A673 (cell line): ENCODE measurements at regions not wholly inside any gene's neighbourhood (a gene's known extent, or its start where the extent isn't known, plus 50 kb on each side); places are given as distances from the start of the nearest gene placed in this dataset.
A peak's percentile ranks its signal among the peaks of the same experiment; 100 is the strongest.

Source experiments
- BruUV-seq: library from RNA; stranded (reverse); fragments of 400-500 nt; replicated peaks from 2 replicates; lab custom pipeline; 2021; lab: Mats Ljungman, UMichigan
- CTCF ChIA-PET: fragments of 300-600 bp; sonication (Branson Sonifier 250); formaldehyde crosslinking; loops from one replicate; lab custom pipeline; 2022; ENCODE audit warnings: antibody characterized with exemption; lab: Charles Lee
- POLR2A ChIA-PET: fragments of 300-600 bp; sonication (Branson Sonifier 250); formaldehyde crosslinking; loops from one replicate; lab custom pipeline; 2022; ENCODE audit warnings: antibody characterized with exemption; ENCODE audit not compliant: low non-redundant PET; lab: Charles Lee
- DNase-seq: peaks from one replicate; pipeline ENCODE4 v3.0.0-alpha.2; 2015; ENCODE audit warnings: low spot score
- H3K27ac ChIP-seq: fragments of 200-600 bp; sonication (generic); 2 replicates; pipeline ENCODE4 v1.5.1; 2016; ENCODE audit warnings: mixed run types, low read depth, mild to moderate bottlenecking, mixed read lengths, antibody characterized with exemption, low read length; ENCODE audit not compliant: poor library complexity, severe bottlenecking
- H3K27me3 ChIP-seq: fragments of 200-600 bp; sonication (generic); replicated peaks from 2 replicates; pipeline ENCODE4 v1.6.1; 2017; ENCODE audit warnings: mixed run types, low read depth, mild to moderate bottlenecking, mixed read lengths, antibody characterized with exemption, low read length; ENCODE audit not compliant: insufficient read depth, poor library complexity
- H3K36me3 ChIP-seq: fragments of 200-600 bp; sonication (generic); 2 replicates; pipeline ENCODE4 v1.6.1; 2016; ENCODE audit warnings: mixed run types, mild to moderate bottlenecking, mixed read lengths, antibody characterized with exemption, low read length; ENCODE audit not compliant: insufficient read depth, poor library complexity, severe bottlenecking
- H3K4me1 ChIP-seq: fragments of 200-600 bp; sonication (generic); 2 replicates; pipeline ENCODE4 v1.6.1; 2017; ENCODE audit warnings: mixed run types, mild to moderate bottlenecking, mixed read lengths, antibody characterized with exemption, low read length; ENCODE audit not compliant: insufficient read depth, poor library complexity, severe bottlenecking
- H3K4me3 ChIP-seq: fragments of 200-600 bp; sonication (generic); 2 replicates; pipeline ENCODE4 v1.5.1; 2016; ENCODE audit warnings: low read depth, mixed run types, mild to moderate bottlenecking, mixed read lengths, low read length; ENCODE audit not compliant: poor library complexity, severe bottlenecking
- H3K9me3 ChIP-seq: fragments of 200-600 bp; sonication (generic); 2 replicates; pipeline ENCODE4 v1.6.1; 2016; ENCODE audit warnings: mixed run types, low read depth, mild to moderate bottlenecking, mixed read lengths, antibody characterized with exemption, low read length; ENCODE audit not compliant: poor library complexity, severe bottlenecking
- EZH2 ChIP-seq: fragments of 200-600 bp; sonication (generic); IDR thresholded peaks from 2 replicates; pipeline ENCODE4 v1.6.1; 2017; ENCODE audit warnings: borderline replicate concordance, low read depth, mild to moderate bottlenecking, mixed read lengths, antibody characterized with exemption, low read length; ENCODE audit not compliant: poor library complexity, severe bottlenecking
- intact Hi-C: fragments of 100-400 bp; cut with micrococcal nuclease; formaldehyde crosslinking; loops from one replicate; pipeline ENCODE4 v1.10.0; 2022; ENCODE audit not compliant: unreplicated experiment
- TF ChIP-seq, protein P1 (sequence below): fragments of 300-800, 200-600 bp; sonication (generic); conservative IDR thresholded peaks from 2 replicates; pipeline ENCODE4 v1.5.1; 2017; ENCODE audit warnings: low read depth, mild to moderate bottlenecking, antibody characterized with exemption, low read length, moderate library complexity, mixed read lengths

DNA sequence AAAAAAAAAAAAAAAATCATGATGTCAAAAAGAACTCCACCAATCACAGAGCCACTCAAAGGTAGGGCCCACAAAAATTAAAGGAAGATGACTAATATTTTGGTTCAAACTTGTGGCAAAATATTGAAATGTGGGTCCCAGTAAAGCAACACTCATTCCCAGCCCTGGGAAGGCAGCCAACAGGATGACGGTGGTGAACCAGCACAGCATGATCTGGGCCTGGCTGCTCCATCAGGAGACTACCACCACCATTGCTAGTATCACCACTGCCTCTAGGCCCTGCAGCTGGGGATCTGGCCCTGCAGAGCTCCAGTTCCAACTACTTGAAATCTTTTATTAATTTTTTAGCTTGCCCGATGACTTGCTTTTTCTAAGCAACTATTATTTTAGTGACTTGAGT, 206.8 kb upstream of the ITGA1 start:
- peak; percentile 78 for DNase-seq
- H3K36me3 ChIP-seq, result no peaks in the 10 kb centered on the region
- intact Hi-C loops, result no loop called here
- no peak overlapping the region for H3K27ac ChIP-seq
- POLR2A ChIA-PET, result no interaction called here
- no peak overlapping the region for H3K4me3 ChIP-seq
- no TSS peak for BruUV-seq
- TF ChIP-seq, protein P1, sequence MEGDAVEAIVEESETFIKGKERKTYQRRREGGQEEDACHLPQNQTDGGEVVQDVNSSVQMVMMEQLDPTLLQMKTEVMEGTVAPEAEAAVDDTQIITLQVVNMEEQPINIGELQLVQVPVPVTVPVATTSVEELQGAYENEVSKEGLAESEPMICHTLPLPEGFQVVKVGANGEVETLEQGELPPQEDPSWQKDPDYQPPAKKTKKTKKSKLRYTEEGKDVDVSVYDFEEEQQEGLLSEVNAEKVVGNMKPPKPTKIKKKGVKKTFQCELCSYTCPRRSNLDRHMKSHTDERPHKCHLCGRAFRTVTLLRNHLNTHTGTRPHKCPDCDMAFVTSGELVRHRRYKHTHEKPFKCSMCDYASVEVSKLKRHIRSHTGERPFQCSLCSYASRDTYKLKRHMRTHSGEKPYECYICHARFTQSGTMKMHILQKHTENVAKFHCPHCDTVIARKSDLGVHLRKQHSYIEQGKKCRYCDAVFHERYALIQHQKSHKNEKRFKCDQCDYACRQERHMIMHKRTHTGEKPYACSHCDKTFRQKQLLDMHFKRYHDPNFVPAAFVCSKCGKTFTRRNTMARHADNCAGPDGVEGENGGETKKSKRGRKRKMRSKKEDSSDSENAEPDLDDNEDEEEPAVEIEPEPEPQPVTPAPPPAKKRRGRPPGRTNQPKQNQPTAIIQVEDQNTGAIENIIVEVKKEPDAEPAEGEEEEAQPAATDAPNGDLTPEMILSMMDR, result no peak
- TF ChIP-seq EZH2, result no peak
- H3K4me1 ChIP-seq, result no peaks in the 10 kb centered on the region
- peaks cover 4% of the 10 kb centered on the region for H3K9me3 ChIP-seq
- CTCF ChIA-PET, result no interaction called here
- no peaks in the 10 kb centered on the region for H3K27me3 ChIP-seq

DNA sequence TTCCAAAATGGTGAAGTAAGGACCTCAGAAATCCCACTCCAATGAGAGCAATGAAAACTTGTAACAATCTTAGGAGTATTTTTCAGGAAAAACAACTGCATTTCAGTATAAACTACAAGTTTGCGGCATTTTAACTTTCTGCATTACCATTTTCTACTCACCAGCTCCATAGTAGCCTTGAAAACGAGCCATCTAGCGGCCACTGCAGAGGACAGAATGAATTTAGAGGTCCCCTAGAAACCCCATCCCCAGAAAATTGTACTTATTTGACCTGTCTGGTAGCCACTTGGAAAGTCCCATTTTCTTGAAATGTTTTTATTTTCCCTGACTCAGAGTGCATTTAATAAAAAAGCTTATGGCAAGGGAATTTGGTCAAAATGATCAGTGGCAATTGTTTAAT, 205.4 kb upstream of the ITGA1 start:
- Histone ChIP-seq H3K4me1 (no peaks in the 10 kb centered on the region), H3K9me3 (peaks cover 4% of the 10 kb centered on the region), H3K27ac (no peak overlapping the region), H3K36me3 (no peaks in the 10 kb centered on the region), H3K4me3 (no peak overlapping the region), H3K27me3 (no peaks in the 10 kb centered on the region)
- no peak for DNase-seq
- no TSS peak for BruUV-seq
- CTCF ChIA-PET, result no interaction called here
- intact Hi-C loops, result no loop called here
- POLR2A ChIA-PET, result no interaction called here
- no peak for TF ChIP-seq EZH2
- TF ChIP-seq, protein P1, result no peak

DNA sequence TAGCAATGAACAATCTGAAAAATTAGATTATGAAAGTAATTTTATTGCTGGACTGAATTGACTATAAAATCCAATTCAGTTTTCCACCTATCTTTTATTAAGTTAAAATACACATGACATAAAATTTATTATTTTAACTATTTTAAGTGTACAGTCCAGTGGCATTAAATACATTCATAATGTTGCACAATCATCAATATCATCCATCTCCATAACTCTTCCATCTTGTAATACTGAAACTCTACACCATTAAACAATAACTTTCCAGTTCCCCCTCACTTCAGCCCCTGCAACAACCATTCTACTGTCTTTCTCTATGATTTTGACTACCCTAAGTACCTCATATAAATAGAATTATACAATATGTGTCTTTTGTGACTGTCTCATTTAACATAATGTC, 200.6 kb upstream of the ITGA1 start:
- no peak for DNase-seq
- peaks cover 4% of the 10 kb centered on the region for H3K9me3 ChIP-seq
- BruUV-seq, result no TSS peak
- ChIA-PET CTCF (no interaction called here), POLR2A (no interaction called here)
- intact Hi-C loops, result no loop called here
- no peak overlapping the region for H3K4me3 ChIP-seq
- no peaks in the 10 kb centered on the region for H3K4me1 ChIP-seq
- TF ChIP-seq EZH2, result no peak
- TF ChIP-seq, protein P1, result no peak
- no peak overlapping the region for H3K27ac ChIP-seq
- H3K36me3 ChIP-seq, result no peaks in the 10 kb centered on the region
- H3K27me3 ChIP-seq, result no peaks in the 10 kb centered on the region

DNA sequence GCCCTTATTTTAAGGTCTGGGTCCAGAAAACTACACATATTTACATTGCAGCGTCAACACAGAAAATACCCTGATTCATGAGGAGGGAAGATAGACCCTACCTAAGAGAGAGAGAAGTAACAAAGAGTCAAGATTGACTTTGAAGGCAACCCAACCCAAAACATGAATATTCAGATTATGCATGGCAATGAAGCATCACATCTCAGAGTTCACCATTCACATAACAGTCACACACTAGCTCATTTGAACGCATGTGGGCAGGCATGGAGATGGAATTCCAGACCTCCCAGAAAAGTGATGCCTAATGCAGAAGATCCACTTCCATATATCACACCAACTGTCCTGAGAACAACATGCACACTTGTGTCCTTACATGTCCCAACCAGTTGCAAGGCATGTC, 190.1 kb upstream of the ITGA1 start:
- CTCF ChIA-PET, result no interaction called here
- POLR2A ChIA-PET, result no interaction called here
- DNase-seq, result no peak
- Histone ChIP-seq H3K27me3 (no peaks in the 10 kb centered on the region), H3K36me3 (no peaks in the 10 kb centered on the region), H3K4me1 (no peaks in the 10 kb centered on the region), H3K9me3 (no peaks in the 10 kb centered on the region), H3K4me3 (no peak overlapping the region), H3K27ac (no peak overlapping the region)
- intact Hi-C loops, result no loop called here
- TF ChIP-seq EZH2, result no peak
- TF ChIP-seq, protein P1, result no peak
- no TSS peak for BruUV-seq
